Tibial nerve (tissue), 4 donors: ENCODE measurements at regions not wholly inside any gene's neighbourhood (a gene's known extent, or its start where the extent isn't known, plus 50 kb on each side); places are given as distances from the start of the nearest gene placed in this dataset.

ENCODE experiments used
- DNase-seq, 2 donors: peaks; one replicate each; pipeline ENCODE4 v3.0.0-alpha.2; 2019; ENCODE audit warnings: low spot score in 2 of 2
- H3K27ac ChIP-seq, 4 donors: fragments of 200-600 bp; sonication (generic) in 3 of 4; one replicate each; pipeline ENCODE4 v1.5.1; 2017 to 2019; ENCODE audit warnings: mild to moderate bottlenecking in 1 of 4
- H3K27me3 ChIP-seq, 2 donors: fragments of 200-600 bp; sonication (generic) in 1 of 2; one replicate each; pipeline versions ENCODE4 v1.5.1 to v1.6.0; 2017 to 2019
- H3K36me3 ChIP-seq, 3 donors: fragments of 200-600 bp; sonication (generic); one replicate each; pipeline ENCODE4 v1.5.1; 2018 to 2019
- H3K4me1 ChIP-seq, 4 donors: fragments of 200-600 bp; sonication (generic) in 3 of 4; one replicate each; pipeline ENCODE4 v1.5.1; 2017 to 2019
- H3K4me3 ChIP-seq, 4 donors: fragments of 200-600 bp; sonication (generic) in 3 of 4; one replicate each; pipeline ENCODE4 v1.5.1; 2017 to 2019; ENCODE audit warnings: mild to moderate bottlenecking in 1 of 4, moderate library complexity in 1 of 4
- H3K9me3 ChIP-seq, 4 donors: fragments of 200-600 bp; sonication (generic) in 3 of 4; one replicate each; pipeline ENCODE4 v1.5.1; 2017 to 2019
- EP300 ChIP-seq, 2 donors: sonication (generic); formaldehyde crosslinking; IDR thresholded peaks; one replicate each; pipeline ENCODE4 v1.6.1; 2017; ENCODE audit warnings: antibody characterized with exemption in 2 of 2, mild to moderate bottlenecking in 1 of 2
- POLR2A ChIP-seq, 2 donors: fragments of 450-650 bp; IDR thresholded peaks; one replicate each; pipeline ENCODE4 v1.6.1; 2017; ENCODE audit warnings: antibody characterized with exemption in 2 of 2, mild to moderate bottlenecking in 2 of 2, moderate library complexity in 2 of 2
- WGBS, 2 donors: methylation state at CpG; one replicate each; pipeline ENCODE4 v1.1.5; 2018; 5-methylcytosine and 5-hydroxymethylcytosine counted together
- TF ChIP-seq, protein P1 (sequence below), 5 experiments: fragments of 200-600 bp in 3 of 5; fragments of 450-650 bp in 2 of 5; sonication (generic) in 3 of 5; IDR thresholded peaks; one replicate each; pipeline ENCODE4 v1.5.1; 2016 to 2019; ENCODE audit warnings: antibody characterized with exemption in 5 of 5, mild to moderate bottlenecking in 3 of 5, moderate library complexity in 2 of 5

DNA sequence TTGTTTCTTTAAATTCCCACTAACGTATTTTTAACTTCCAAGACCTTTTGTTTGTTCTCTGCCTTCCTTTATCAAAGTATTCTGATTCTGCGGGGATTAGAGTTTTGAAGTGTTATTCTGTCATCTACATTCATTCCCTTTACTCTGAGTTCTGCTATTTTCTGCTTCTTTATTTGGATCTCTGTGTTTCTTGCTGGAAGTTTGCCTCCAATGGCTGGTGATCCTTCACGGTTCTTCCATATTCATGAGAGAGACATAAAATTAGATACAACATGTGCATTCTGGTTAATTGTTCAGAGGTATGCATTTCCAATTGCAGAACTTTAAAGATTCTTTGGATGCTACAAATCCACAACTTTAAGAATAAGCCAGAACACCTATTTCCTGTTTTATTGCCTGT is 244.7 kb upstream of the ADARB2 start:
- TF ChIP-seq, protein P1, sequence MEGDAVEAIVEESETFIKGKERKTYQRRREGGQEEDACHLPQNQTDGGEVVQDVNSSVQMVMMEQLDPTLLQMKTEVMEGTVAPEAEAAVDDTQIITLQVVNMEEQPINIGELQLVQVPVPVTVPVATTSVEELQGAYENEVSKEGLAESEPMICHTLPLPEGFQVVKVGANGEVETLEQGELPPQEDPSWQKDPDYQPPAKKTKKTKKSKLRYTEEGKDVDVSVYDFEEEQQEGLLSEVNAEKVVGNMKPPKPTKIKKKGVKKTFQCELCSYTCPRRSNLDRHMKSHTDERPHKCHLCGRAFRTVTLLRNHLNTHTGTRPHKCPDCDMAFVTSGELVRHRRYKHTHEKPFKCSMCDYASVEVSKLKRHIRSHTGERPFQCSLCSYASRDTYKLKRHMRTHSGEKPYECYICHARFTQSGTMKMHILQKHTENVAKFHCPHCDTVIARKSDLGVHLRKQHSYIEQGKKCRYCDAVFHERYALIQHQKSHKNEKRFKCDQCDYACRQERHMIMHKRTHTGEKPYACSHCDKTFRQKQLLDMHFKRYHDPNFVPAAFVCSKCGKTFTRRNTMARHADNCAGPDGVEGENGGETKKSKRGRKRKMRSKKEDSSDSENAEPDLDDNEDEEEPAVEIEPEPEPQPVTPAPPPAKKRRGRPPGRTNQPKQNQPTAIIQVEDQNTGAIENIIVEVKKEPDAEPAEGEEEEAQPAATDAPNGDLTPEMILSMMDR (IDR thresholded peaks at IDR 0.05), result no peak
- no peak for TF ChIP-seq POLR2A (IDR thresholded peaks at IDR 0.05)
- no peak for TF ChIP-seq EP300 (IDR thresholded peaks at IDR 0.05)
- no peaks in the 10 kb centered on the region for H3K27me3 ChIP-seq
- no peaks in the 10 kb centered on the region for H3K4me1 ChIP-seq
- no peaks in the 10 kb centered on the region for H3K36me3 ChIP-seq
- peaks cover 0 to 11% (median 0%) of the 10 kb centered on the region in 4 donors for H3K9me3 ChIP-seq
- no peak for DNase-seq
- H3K4me3 ChIP-seq, result no peak overlapping the region
- WGBS, 2 donors, result 70 to 87% methylated on average over 3 of the region's 3 CpGs
- no peak overlapping the region for H3K27ac ChIP-seq

GRCh38 chr10:1980459-1980858 is 243.1 kb upstream of the ADARB2 start:
- H3K4me3 ChIP-seq, result no peak overlapping the region
- TF ChIP-seq POLR2A (IDR thresholded peaks at IDR 0.05) (no peak), EP300 (IDR thresholded peaks at IDR 0.05) (no peak)
- TF ChIP-seq, protein P1 (IDR thresholded peaks at IDR 0.05), result no peak
- H3K4me1 ChIP-seq, result no peaks in the 10 kb centered on the region
- 48 to 49% methylated on average over 3 of the region's 3 CpGs for WGBS, 2 donors
- H3K27ac ChIP-seq, result no peak overlapping the region
- DNase-seq, result no peak
- no peaks in the 10 kb centered on the region for H3K36me3 ChIP-seq
- H3K9me3 ChIP-seq, result peaks cover 0 to 11% (median 0%) of the 10 kb centered on the region in 4 donors
- H3K27me3 ChIP-seq, result no peaks in the 10 kb centered on the region

DNA sequence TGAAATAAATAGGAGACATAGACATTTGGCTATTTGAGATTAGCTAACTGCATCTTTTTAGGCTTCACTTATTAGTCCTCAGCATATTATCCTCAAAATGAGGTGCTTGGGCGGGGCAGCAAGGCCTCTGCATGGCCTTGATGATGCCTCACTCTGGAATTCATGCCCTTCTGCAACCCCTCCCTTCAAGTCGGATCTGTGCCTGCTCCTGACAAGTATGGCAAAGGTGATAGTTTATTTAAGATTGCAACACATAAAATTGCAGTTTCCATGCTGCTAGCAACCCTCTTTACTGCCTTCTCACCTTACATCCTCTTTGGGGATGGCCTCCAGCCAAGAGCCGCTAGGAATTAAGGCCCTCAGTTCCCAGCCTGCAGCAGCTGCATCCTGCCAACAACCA is 241.3 kb upstream of the ADARB2 start:
- TF ChIP-seq, protein P1 (IDR thresholded peaks at IDR 0.05), result no peak
- TF ChIP-seq EP300 (IDR thresholded peaks at IDR 0.05) (no peak), POLR2A (IDR thresholded peaks at IDR 0.05) (no peak)
- 58 to 76% methylated on average over 3 of the region's 3 CpGs for WGBS, 2 donors

GRCh38 chr10:1977461-1977860 is 240.1 kb upstream of the ADARB2 start:
- Histone ChIP-seq H3K9me3 (peaks cover 0 to 11% (median 0%) of the 10 kb centered on the region in 4 donors), H3K36me3 (no peaks in the 10 kb centered on the region), H3K27me3 (no peaks in the 10 kb centered on the region), H3K4me1 (no peaks in the 10 kb centered on the region), H3K4me3 (no peak overlapping the region), H3K27ac (no peak overlapping the region)
- DNase-seq, result no peak
- 66 to 67% methylated on average over 1 of the region's 1 CpG for WGBS, 2 donors
- TF ChIP-seq, protein P1 (IDR thresholded peaks at IDR 0.05), result no peak
- TF ChIP-seq EP300 (IDR thresholded peaks at IDR 0.05), result no peak
- TF ChIP-seq POLR2A (IDR thresholded peaks at IDR 0.05), result no peak

More for the DNA sequence above, 241.3 kb upstream of the ADARB2 start:
- no peaks in the 10 kb centered on the region for H3K27me3 ChIP-seq
- no peaks in the 10 kb centered on the region for H3K36me3 ChIP-seq
- no peaks in the 10 kb centered on the region for H3K4me1 ChIP-seq
- no peak overlapping the region for H3K4me3 ChIP-seq
- no peak for DNase-seq
- no peak overlapping the region for H3K27ac ChIP-seq
- peaks cover 0 to 11% (median 0%) of the 10 kb centered on the region in 4 donors for H3K9me3 ChIP-seq

DNA sequence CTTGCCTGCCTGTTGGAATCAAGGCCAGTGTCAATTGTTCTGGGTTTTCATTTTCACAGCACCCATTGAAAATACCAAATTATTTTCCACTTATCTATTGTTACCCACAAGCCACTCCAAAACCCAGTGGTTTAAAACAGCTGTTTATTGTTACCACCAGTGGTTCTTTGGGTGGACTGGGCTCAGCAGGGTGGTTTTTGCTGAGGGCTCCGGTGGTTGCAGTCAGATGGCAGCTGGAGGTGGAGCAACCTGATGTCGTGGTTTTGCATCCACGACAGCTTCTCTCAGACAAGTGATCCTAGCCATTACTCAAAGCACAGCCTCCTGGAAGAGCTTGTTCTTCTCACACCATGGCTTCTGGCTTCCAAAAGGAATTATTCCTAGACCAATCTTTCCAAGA is 235.1 kb upstream of the ADARB2 start:
- no peaks in the 10 kb centered on the region for H3K36me3 ChIP-seq
- no peak overlapping the region for H3K4me3 ChIP-seq
- 79 to 83% methylated on average over 3 of the region's 3 CpGs for WGBS, 2 donors
- H3K4me1 ChIP-seq, result no peaks in the 10 kb centered on the region
- no peaks in the 10 kb centered on the region for H3K9me3 ChIP-seq
- no peaks in the 10 kb centered on the region for H3K27me3 ChIP-seq
- TF ChIP-seq, protein P1 (IDR thresholded peaks at IDR 0.05), result no peak
- TF ChIP-seq EP300 (IDR thresholded peaks at IDR 0.05), result no peak
- TF ChIP-seq POLR2A (IDR thresholded peaks at IDR 0.05), result no peak
- no peak for DNase-seq
- H3K27ac ChIP-seq, result no peak overlapping the region
